ENCODE measurements at regions not wholly inside any gene's neighbourhood (a gene's known extent, or its start where the extent isn't known, plus 50 kb on each side); places are given as distances from the start of the nearest gene placed in this dataset.
"Not testable (repeated sequence)": the region's sequence is repeated elsewhere in the genome, so short reads cannot be mapped to it uniquely, and the experiment has no call there.

GRCh38 chr18:70956554-70956953, 667.7 kb downstream of the SOCS6 start:
- no peak for DNase-seq

DNA sequence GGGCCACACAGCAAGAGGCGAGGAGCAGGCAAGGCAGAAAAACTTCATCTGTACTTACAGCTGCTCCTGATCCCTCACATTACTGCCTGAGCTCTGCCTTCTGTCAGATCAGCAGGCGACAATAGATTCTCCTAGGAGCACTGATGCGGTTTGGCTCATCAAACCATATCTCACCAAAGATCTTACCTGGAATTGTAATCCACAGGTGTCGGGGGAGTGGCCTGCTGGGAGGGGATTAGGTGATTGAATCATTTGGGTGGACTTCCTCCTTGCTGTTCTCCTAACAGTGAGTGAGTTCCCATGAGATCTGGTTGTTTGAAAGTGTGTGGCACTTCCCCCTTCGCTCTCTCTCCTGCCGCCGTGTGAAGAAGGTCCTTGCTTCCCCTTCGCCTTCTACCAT, 647.3 kb downstream of the SOCS6 start:
- no peak for DNase-seq

- DNase-seq = no peak
Observed at GRCh38 chr18:70931942-70932814, 643.3 kb downstream of the SOCS6 start.

DNA sequence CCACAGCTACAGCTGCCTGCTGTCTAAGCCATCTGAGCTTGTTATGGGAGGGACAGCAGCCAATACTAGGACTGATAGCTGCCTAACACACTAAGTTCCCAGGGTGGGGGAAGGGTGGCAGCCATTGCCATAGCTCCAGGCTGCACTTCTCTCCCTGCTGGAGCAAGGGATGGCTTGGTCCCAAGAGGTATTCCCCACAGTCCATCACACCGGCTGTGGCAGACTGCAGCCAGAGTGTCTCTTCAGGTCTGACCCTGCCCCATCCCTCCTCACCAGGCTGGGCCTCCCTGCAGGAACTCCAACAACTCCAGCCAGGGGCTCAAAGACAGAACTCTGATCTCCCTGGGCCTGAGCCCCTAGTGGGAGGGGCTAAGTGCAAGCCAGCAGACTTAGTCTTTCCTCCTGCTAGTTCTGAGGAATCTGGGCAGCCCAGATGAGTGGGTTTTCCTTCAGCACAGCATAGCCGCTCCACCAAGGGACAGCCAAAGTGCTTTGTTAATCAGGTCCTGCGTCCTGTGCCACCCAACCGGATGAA, 632.1 kb downstream of the SOCS6 start:
- no peak for DNase-seq

GRCh38 chr18:70907673-70908072, 618.8 kb downstream of the SOCS6 start:
- DNase-seq = no peak

- DNase-seq = no peak
Observed at GRCh38 chr18:70892381-70892780, 603.5 kb downstream of the SOCS6 start.

DNA sequence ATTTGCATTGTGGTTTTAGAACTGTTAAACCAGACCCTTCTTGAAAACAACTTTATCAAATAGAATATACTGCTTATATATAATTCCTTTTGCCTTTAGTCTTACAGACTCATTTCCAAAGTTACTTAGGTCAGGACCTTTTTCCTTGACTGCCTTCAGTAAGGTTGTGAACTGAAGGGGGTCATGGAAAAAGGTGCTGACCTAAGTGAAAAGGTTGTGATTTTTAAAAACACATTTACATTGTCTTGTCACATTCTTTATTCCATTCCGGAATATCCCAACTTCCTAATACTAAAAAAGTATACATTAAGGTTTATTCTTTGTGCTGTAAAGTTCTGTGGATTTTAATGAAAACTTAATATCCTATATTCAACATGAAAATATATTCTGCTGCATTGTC, 581.4 kb downstream of the SOCS6 start:
- DNase-seq = no peak

GRCh38 chr18:70848329-70848728, 559.5 kb downstream of the SOCS6 start:
- no peak for DNase-seq

GRCh38 chr18:70840649-70841048, 551.8 kb downstream of the SOCS6 start:
- no peak for DNase-seq

DNA sequence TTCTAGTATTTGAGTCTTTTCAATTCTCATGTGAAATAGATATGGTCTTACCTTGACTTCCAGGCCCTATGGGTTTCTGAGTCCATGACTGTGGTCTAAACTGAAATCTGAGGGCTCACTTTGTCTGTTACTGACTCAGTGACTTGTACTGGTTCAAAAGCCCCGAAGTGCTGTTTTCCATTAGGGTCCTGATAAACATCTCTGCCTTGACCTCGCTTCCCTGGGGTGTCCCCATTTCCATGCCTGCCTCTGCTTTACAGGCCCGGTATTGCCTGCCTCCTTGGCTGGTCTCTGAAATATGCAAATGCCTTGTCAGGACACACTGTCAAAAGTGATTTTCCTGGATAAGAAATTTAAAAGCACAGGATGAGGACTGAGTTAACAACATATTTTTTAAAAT, 538.8 kb downstream of the SOCS6 start:
- DNase-seq = no peak

GRCh38 chr18:70826571-70826970, 537.7 kb downstream of the SOCS6 start:
- DNase-seq = no peak

DNA sequence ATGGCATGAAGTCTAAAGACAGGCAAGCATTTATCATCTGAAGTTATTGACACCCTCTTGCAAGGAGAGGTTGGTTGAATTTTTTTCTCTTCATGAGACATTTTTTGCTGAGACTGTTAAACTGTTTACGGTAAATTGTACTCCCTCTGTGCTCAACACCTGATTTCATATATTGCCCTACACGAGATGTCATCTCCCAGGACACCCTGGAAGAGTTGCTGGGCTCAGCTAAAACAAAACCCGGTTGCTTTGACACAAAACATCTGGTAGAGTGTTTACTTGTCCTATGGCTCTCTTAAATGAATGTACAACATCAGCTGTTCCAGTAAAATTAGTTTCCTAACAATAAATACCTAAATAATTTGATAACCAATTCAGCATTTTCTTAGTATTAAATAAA, 533.8 kb downstream of the SOCS6 start:
- DNase-seq = no peak

DNA sequence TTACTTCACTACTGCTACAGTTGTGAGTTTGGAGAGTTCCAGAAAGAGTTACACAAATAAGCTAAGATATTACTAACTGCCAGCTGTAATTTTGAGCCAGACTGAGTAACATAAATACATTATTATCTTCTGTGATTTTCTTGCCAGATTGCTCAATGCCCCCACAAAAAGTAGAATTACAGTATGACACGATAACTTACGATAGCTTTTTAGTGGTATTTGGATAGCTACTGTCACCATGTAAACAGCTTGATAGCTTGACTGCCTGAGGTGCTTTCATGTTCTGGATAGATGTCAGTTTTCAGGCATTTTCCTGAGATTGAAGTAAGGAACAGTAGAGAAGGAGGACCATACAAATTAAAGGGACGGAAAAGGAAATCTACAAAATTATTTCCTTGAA, 533.3 kb downstream of the SOCS6 start:
- DNase-seq = no peak

DNA sequence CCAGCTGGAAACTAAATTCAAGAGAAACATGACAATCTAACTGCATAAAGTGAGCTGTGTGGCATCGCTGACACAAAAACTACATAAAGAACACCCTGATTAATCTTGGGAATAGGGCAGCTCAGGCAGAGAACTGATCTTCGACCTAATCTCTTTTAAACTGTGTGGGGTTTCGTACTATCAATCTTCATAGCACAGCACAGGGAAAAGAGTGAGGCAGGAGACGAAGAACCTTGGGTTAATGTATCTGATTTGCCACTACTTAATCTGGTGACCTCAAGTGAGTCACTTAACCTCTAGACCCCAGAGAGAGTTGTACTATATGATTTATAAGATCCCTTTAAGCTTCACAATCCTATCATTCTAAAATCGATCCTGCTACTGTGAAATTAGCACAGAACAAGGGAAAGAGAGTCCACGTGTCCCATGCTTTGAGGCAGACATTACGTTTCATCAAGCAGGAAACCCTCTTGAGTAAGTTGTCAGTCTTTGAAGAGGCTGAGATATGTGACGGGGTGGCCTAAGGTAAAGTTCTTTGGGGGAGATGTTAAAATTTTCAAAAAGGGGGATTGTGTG, 519.7 kb downstream of the SOCS6 start:
- no peak for DNase-seq

- DNase-seq = peak; percentile 3
Observed at GRCh38 chr18:70781860-70782453, 493.1 kb downstream of the SOCS6 start.

GRCh38 chr18:70766254-70766653, 477.4 kb downstream of the SOCS6 start:
- DNase-seq = not testable (repeated sequence)

DNA sequence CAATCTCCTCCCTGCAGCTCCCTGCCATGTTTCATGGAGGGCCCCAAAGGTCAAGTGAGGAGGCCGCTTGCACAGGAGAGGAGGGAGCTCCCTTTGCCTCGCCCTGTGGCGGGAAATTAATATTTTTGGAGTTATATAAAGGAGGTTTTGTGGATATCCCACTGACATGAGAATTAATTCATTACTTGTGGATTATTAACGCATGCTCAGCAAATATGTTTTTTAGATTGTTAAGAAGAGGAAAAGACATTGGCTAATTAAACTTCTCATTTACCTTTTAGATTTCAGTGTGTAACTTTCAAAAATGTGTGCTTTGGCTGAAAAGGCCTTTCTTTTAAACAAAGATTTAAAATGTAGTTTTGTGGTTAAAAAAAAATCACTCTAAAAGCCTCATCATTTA, 474.0 kb downstream of the SOCS6 start:
- DNase-seq = no peak

GRCh38 chr18:70758780-70759179, 469.9 kb downstream of the SOCS6 start:
- no peak for DNase-seq

- DNase-seq = no peak
Observed at GRCh38 chr18:70754486-70754885, 465.6 kb downstream of the SOCS6 start.

DNA sequence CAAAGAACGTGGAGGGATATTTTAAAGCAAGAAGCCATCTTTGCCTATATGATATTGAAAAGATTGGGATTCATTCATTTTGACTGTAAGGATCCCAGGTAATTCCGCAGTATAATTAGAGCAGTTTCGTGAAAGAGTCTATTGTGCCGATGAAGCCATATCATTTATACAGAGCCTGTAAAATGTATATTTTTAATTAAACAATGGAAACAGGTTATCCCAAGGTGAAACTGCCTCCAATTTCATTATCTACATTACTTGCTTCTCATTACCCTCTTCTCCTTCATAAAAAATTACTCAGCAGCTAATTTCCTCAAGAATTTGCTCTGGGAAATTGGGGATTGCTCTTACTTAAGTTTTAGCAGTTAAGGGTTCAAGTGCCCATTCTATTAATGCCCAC, 444.1 kb downstream of the SOCS6 start:
- DNase-seq = no peak

DNA sequence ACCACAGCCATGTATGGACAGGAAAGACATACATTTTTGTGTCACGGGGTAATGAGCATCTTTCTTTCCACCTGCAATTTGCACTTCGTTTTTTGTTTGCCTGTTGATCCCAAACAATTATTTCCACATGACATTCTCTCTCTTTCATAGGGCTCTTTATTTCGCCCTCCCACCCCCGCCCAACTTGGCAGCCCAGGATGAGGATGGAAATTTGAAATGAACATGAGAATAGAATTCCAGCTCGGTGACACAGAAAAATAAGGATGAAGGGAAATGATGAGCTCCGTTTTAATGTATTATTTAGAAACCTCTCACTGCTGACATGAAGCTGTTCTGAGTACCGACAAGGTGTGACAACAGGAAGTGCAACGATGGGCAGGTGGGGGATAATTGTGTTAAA, 443.3 kb downstream of the SOCS6 start:
- no peak for DNase-seq

GRCh38 chr18:70720607-70721006, 431.8 kb downstream of the SOCS6 start:
- no peak for DNase-seq

DNA sequence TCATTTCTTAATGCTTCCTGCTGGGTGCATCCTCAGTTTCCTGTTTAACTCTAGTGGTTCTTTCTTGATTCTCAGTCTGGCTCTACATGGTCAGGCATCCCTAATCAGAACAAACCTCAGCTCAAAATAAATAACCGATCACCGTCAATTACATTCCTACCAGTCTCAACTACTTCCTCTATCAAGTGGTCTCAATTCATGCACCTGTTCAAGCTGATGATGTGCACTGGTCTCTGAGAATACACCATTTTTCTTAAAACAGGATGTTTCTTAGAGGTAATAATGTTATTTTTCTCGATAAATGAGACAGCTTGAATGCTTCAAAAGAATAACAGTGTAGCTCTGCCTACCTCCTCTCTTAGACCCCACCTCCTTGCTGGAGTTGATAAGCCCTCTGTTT, 420.9 kb downstream of the SOCS6 start:
- DNase-seq = no peak

DNA sequence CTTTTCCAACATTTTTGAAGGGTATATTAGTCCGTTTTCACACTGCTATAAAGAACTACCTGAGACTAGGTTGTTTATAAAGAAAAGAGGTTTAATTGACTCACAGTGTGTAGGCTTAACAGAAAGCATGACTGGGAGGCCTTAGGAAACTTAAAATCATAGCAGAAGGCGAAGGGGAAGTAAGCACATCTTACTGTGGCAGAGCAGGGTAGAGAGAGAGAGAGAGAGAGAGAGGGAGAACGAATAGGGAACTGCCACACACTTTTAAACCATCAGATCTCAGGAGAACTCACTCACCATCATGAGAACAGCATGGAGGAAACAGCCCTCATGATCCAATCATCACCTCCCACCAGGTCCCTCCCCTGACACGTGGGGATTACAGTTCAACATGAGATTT, 420.3 kb downstream of the SOCS6 start:
- no peak for DNase-seq
